ENCODE measurements at regions not wholly inside any gene's neighbourhood (a gene's known extent, or its start where the extent isn't known, plus 50 kb on each side); places are given as distances from the start of the nearest gene placed in this dataset.
A peak's percentile ranks its signal among the peaks of the same experiment; 100 is the strongest.

DNA sequence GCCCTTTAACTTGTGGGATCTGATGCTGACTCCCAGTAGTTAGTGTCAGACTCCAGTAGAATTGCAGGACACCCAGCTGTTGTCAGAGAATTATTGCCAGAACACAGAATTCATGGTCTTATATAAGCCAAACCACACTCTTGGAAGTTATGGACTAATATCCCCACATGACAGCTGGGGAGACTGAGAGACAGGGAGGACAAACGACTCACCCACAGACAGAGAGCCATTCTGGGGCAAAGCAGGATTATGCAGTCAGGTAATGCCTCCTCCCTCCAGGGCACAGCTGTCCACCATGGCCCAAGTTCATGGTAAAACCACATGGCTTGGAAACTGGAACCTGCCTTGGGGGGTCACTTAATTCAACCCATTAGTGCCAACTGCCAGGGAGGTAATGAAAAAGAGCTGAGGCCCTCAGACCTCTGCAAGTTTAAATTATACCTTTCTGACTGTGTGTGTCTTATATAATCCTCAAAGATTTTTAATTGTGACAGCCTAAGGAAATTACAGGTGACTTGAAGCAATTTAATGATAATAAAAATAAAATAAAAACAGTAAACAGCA is 299.5 kb downstream of the BUD13 start:
- no peak for DNase-seq (ENCODE audit: low spot score)

DNA sequence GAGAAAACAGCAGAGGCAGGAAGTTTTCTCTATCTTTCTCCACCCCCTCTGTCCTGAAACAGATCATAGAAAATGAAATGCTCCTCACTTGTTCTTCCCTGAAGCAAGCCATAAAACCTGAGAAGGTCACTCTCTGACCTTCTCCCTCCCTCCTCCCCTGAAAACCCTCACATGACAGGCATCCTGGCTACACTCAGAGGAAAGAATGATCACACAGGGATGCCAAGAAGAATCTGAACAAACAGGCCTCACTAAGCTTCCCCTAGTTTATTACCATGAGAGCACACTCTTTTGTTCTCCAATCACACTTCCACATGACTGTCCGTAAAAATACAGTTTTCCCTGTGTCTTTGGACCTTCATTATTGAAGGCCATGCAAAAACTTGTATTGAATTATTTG is 300.1 kb downstream of the BUD13 start:
- DNase-seq (ENCODE audit: low spot score): no peak

DNA sequence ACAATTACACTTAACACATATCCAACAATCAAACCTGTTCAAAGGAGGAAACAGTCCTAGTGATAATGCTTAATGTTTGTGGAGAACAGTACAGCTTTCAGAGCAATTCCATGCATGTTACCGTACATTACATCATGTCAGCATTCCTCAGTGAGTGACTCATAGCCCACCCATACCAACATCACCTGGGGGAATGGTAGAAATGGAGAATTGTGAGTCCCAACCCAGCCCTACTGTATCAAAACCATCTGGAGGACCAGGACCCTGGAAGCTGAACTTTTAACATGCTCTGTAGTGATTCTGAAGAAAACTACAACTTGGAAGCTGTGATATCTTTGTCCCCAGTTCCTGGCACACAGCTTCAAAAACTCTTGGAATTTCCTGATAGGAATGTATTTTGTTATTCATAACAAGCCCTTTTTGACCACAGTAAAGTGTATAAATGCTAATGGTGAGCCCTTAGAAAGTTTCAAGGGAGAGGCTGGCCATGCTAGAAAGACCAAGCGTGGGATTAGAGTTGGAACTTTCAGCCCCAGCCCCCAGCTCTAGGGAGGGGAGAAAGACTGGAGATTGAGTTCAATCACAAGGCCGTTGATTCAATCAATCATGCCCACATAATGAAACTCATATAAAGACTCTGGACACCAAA is 301.1 kb downstream of the BUD13 start:
- DNase-seq (ENCODE audit: low spot score): peak; percentile 11

DNA sequence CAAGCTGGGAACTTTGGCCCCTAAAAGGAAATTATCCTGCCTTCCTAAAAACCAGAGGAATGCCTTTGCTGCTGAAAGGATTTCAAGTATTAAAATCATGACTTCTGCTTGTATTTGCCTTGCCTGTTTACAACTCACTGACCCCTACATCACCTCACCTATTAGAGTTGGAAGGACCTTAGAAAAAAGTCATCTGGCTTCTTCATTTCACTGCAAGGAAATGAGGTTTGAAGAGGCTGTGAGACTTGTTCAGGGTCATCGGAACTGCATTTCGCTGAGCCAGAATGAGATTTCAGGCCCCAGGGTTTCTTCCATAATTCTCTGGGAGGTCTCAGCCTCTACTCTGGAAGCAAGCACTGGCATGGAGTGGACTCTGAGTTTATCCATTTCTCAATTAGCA is 304.1 kb downstream of the BUD13 start:
- no peak for DNase-seq (ENCODE audit: low spot score)

DNA sequence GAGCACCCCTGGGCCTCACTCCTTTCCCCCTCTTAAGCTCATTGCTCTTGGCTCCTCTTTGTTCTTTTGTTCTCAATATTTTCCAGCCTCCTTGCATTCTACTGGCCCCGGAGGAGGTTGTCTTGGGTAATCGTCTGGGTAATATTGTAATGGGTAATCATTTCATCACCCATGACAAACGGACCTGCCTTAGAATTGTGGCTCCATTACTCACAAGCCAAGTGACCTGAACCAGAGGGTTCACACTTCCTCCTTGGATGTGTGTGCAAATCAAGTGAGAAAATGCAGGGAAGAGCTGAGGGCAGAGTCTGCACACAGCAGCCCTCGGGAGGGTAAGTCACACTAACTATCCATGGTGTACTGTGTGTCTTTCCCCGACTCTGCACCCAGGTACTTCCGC is 305.0 kb downstream of the BUD13 start:
- DNase-seq (ENCODE audit: low spot score): no peak

DNA sequence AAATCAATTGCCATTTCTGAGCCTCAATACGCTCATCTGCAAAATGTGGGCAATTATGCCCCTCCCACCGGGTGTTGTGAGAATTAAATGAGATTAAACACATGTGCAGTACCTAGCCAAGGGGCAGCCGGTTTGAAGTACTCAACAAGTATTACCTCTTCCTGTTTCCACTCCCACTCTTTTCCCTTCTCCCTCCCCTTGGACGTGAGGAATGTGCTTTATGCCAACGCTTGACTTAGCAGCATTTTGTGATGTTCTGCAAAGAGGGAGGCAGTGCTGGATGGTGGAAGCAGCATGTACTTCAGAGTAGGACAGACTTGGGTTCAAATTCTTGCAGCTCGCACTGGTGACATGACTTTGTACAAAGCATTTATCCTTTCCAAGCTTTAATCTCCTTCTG is 306.0 kb downstream of the BUD13 start:
- no peak for DNase-seq (ENCODE audit: low spot score)

DNA sequence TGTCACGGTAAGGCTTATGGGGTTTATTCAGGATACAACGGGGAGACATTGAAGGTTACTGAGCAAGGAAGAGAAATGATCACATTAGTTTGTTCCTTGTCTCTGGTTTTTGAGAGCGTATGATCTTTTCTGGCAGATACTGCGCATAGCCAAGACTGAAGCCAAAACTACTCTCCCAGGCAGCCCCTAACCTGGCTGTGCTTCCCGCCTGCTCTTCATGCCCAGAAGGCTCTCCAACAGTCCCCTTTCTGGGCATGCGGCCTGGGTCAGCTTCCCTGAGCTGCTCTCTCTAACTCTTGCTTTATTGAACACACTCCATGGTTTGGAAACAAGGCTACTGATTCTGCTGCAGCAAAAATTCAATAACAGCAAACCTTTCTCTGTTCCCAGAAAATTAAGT is 306.6 kb downstream of the BUD13 start:
- DNase-seq (ENCODE audit: low spot score): no peak

DNA sequence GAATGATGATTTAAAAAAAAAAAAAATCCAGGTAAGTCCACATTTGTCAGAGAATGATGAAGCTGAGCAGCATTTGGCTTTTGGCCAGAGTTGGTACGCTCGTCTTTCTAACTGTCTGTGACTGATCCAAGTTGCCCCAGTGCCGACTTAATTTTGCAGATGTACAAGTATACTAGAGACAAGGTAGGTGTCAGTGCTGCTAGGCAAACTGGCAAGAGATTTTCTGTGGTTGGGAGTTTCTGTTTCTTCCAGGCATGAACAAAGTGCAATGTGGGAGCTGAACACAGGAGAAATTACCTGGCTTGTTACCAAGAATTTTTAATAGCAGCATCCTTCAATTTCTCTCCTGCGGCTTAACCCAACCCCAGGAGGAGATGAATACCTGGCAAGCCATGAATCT is 307.7 kb downstream of the BUD13 start:
- DNase-seq (ENCODE audit: low spot score): no peak

DNA sequence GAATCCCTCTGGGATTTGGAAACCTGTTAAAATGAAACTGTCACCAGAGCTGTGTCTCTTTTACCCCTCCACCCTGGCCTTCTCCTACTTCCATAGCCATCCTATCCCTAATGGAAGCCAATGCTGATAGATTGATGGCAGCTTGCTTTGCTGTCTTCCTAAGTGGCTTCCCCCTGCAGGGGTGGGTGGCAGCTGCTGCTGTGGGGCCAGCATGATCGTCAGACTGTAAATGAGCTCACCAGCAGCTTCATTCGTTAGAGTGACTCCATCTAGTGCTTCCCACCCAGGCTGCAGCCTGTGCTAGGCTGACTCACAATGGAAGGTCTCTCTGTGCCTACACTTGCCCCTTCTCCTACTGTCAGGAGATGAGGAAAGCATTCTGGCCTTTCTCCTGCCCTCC is 311.0 kb downstream of the BUD13 start:
- DNase-seq (ENCODE audit: low spot score): no peak

DNA sequence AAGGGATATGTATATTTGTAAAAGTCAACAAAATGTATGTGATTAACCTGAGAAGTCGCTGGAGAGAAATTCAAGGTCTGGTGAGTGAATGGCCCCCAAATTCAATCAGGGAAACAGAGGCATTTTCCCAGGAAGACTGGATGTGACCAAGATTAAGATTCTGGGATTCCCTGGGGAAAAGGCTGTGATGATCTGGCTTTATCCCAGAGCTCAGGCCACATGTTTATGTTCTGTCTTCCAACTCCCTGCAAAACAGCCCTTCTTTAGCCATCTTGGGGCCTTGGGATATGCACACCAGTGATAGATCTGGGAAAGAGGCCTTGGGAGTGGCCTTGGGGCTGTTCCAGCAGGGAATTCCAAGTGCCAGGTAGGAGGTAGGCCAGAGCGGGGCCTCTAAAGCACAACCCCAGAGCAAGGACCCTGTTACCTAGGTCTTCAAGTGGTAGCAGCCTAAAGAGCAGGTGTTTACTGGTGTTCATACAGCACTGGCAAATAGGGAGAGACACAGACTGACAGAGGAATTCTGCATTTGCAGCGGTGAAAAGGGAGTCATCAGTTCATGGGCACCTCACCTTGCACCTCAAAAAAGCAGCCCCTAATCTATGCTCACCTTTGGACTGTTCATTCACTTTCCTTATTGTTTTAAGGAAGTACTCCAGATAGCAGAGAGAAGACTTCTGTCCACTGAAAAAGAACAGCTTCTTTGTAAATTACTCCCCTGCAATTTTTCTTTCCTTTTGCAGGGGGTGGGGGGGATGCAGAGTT is 312.4 kb downstream of the BUD13 start:
- no peak for DNase-seq (ENCODE audit: low spot score)

DNA sequence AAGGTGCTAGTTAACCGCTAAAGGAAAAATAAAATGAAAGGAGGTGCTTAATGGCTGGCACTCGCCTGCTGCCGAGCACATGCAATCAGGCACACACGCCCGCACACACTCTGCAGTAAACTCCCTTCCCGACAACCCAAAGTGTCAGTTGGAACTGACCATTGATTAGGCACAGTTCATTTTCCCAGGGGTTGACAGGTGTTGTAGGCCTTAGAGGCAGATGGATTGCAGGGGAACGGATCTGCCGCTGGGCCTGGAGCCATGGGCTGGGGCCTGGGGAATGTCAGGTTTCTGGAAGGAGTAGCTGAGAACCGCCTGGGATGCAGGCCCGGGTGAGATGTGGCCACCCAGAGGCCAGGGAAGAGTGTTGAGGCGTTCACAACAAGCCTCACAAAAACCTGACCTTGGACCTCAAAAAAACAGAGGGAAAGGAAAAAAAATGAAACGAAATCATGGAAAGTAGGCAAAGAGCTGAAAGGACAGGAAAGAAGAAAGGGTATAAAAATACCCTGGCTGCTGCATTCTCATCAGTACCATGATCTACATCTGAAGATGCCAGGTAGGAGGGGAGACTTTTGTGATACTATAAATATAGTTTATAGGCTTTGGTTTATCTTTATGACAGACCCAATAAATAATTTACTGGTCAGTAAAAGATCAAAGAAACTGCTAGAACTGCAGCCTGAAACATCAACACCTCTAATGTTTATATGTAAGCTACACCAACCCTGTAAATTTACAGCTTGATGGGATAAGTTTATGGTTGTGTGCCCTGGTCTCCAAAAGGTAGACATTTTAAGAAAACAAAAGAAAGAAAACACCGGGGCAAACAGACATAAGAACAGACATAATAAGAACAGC is 313.4 kb downstream of the BUD13 start:
- no peak for DNase-seq (ENCODE audit: low spot score)

DNA sequence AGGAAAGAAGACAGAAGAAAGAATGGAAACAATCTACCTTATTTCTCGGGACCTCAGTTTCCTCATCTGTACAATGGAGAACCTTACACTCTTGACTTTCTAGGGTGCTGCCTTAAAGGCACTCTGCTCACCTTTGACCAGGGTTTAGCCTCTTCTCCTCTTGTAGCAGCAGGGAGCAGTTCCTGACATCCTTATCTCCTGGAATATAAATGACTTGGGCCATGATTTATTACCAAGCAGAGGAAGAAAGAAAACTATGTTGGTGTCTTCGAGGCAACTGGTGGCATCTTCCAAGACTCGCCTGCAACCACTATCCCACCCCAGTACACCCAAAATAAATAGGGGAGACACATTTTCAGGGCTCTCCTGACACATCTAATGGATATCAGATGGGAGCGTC is 314.2 kb downstream of the BUD13 start:
- no peak for DNase-seq (ENCODE audit: low spot score)

DNA sequence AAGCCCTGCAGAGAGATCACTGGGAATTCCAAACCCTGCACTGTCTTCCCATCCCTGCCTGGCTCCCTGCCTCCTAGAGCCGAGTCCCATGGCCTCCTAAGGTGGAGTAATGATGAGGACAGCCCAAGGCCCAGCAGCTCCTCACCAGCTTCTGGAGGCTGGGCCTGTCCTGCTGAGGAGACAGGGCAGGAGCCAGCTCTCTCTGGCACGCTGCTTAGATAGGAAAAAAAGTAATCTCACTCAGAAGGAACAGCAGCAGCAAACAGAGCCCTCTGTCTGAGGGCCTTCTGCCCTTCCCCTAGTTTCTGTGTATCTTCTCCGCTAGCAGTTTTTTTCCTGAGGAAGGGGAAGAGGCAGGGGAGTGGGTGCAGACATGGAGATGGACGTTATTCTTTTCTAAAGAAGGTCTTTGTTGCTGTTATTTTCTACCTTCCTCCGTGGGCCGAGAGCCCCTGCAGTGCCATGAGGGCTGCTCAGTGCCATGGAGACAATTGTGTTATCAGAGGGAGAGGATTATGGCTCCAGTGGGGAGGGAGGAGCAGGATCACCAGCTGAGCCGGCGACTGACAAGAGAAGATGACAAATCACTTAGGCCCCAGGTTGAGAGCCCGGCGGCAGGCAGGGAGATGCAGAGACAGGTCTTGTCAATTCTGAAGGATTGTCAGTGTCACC is 315.3 kb downstream of the BUD13 start:
- DNase-seq (ENCODE audit: low spot score): no peak

DNA sequence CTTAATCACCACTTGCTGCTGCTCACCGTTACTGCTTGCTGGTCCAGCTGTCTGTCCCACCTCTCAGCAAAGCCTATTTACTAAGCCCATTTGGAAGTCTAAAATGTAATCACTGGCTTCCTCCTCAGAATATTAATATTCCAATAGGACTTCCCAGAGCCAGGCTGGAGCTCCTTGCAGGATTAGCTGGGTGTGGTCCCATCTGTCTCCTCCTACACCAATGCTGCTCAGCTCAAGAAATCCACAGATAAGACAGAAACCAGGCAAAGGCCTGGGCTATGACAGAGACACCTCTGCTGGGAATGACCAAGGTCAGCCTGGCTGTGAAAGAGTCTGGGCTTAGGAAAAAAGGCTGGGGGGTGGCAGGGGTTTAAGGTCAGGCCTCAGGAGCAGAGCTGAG is 317.8 kb downstream of the BUD13 start:
- no peak for DNase-seq (ENCODE audit: low spot score)

DNA sequence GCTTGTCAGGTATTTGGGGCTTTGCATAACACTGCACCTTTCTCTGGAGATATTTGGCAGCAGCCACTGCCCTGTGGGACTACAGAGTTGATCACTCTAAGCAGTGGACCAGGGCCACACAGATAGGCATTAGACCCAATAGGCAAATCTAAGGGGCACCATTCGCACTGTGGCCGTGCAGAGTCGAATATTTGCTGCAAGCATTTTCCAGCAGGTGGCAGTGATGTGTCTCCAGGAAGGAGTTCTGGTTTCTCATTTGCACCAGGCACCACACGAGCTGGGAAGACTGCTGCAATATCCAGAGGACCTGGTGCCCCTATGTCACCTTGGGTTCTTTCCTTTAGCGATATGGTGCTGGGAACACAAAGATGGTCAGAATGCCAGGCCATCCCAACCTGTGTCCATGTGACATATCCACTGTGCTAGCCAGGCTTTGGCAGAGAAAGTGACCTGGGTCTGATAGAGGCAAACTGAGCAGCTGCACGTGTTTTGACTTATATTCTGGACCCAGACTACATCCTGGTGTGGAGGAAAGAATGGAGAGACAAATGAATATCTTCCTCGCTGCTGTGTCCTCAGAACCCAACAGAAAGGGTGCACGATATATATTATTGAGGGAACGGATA is 318.7 kb downstream of the BUD13 start:
- peak; percentile 58 for DNase-seq (ENCODE audit: low spot score)

DNA sequence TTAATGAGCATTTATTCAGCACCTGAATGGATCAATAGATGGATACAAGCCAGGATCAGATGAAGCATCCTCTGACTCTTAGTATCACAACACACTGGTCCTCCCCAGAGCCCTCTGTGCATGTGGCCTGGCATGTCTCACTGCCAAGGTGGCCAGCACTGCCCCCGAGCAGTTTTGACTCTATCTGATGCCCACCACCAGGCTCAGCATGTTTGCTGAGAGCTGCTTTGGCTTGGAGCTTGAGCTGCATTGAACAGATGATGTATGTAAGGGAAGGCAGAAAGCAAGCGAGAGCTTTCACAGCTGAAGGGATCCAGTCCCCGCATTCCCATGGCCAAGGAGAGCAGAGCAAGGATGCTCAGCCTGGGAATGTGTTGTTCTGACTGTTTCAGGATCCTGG is 320.3 kb downstream of the BUD13 start:
- DNase-seq (ENCODE audit: low spot score): no peak

DNA sequence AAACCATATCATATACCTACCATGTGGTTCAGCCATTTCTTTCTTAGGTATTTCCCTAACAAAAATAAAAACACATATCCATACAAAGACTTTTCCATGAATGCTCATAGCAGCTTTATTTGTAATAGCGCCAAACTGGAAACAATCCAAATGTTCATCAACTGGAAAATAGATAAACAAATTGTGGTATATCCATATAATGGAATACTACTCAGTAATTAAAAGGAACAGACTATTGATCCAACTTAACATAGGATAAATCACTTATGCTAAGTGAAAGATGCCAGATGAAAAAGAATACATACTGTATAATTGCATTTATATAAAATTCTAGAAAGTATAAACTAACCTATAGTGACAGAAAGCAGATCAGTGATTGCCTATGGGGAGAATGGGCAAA is 323.3 kb downstream of the BUD13 start:
- DNase-seq (ENCODE audit: low spot score): no peak

DNA sequence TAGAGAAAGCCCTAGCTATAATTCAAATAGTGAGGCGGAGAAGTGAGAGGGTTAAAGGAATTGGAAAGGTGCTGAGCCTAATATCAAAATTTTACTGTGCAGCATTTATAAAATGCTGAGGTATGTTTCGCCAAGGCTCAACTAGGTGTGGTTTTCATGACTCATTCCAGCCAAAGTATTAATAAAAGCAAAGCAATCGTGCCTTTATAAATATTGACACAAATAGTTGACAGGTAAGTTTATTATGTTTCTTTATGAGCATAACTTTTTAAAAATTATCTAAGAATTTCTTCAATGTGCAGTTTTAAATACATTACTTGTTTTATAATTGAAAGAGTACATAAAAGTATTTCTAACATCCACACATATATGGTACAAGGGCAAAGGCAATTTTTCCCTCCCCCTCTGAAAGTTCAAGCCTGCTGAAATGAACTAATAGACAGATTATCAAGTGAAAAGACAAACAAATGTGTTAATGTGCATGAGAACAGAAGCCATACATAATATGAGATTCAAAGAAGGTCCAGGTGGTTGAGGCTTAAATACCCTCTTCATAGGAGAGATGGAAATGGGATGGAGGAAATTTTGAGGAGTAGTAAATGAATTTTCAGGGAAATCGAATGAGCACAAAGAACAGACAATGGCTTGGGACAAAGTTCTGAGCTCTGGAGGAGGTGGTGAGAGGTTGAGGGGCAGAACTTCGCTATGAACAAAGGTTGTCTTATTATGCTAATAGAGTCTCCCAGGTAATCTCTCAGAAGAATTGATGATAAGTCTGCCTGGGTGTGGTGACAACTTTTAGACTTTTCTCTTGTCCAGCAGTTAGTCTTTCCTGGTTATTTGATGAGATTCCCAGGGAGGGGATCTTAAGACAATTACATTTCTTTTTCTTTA is 326.5 kb downstream of the BUD13 start:
- no peak for DNase-seq (ENCODE audit: low spot score)

DNA sequence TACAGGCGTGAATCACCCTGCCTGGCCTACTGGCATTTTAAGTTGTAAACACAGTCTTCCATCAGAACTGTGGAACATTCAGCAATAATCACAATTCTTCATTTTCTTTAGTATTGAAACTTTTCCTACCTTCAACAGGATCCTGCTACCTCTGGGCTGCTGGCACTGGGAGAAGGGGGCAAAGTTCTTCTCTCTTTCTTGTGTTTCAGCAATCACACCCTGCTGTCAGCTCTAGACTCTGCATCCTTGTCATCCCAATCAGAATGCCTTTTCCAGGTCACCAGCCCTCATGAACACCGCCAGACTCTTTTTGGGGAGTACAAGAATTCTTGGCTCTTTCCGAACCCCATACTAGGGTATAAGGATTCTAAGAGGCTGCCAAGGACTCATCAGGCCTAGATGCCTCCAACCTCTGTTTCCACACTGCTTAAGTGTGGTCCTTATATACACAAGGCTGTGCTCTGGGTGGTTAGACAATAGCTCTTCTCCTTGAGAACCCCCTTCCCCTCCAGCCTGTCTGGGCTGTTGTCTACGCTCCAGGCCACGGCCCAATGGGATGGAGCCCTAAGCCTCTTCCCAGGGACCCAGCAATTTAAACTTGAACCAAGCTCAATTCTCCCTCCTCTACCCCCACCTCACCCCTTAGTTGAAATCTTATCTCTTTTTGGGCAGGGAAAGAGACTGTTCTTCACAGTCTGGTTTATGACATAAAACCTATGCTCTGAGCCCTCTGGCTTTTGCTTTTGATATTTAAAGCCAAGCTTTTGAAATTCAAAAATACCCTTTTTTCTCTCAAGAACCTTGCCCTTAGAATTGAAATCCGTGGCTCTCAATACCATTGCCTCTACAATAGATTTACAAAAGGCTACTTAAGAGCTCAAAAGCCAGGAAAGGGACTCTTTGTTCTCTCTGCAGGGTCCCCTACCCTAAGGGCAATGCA is 327.4 kb downstream of the BUD13 start:
- no peak for DNase-seq (ENCODE audit: low spot score)

Measured in GM03348 (cell line).